ENCODE measurements at regions not wholly inside any gene's neighbourhood (a gene's known extent, or its start where the extent isn't known, plus 50 kb on each side); places are given as distances from the start of the nearest gene placed in this dataset.

DNA sequence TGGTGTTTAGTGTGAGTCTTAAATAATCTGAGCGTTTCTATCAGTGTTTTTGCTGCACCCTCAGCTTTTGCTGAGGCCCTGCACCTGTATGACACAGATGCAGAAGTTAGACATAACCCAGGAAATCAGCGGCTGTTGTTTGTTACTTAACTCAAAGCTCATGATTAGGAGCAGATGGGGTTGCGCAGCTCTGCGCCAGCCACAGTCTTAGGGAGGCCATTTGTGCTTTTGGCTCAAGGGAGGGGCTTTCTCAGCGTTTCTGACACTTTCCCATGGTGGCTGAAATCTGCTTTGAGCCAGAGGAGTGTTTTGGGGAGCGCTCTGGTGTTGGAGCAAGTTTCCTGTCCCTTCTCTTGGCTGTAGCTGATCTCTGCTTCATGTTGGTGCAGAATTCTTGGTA is 433.8 kb downstream of the NAF1 start:
- no peaks in the 10 kb centered on the region for H4K20me1 ChIP-seq (ENCODE audit: insufficient read depth, low read length, poor library complexity, severe bottlenecking)

DNA sequence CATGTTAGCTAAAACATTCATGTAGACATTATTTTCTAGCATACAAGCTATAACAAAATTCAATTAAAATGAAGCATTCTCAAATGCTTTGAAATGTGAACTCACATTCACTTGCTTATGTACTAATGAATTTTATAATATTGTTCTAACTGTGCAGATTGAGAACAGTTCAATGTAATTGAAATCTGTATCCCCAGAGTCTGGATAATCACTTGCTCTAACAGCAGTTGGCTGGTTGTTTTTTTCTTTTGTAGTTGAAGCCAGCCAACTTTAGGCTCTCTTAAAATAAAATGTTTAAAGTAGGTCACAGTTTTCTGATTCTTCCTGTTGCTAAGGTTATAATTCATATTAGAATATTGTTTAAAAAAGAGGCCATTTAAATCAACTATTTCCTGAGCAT is 438.9 kb downstream of the NAF1 start:
- no peaks in the 10 kb centered on the region for H3K9me2 ChIP-seq (replicated peaks; ENCODE audit: low read depth, low read length)
- H2AFZ ChIP-seq (ENCODE audit: low read length) = no peak overlapping the region
- no peaks in the 10 kb centered on the region for H4K20me1 ChIP-seq (ENCODE audit: insufficient read depth, low read length, poor library complexity, severe bottlenecking)
- H3K79me2 ChIP-seq (ENCODE audit: insufficient read depth, low read length) = no peaks in the 10 kb centered on the region
- no peaks in the 10 kb centered on the region for H3K9me3 ChIP-seq (ENCODE audit: insufficient read depth, low read depth, low read length)
- no peak overlapping the region for H3K9ac ChIP-seq (ENCODE audit: low read depth, low read length, poor library complexity, severe bottlenecking)
- no peaks in the 10 kb centered on the region for H3K4me1 ChIP-seq (ENCODE audit: insufficient read depth, low read length, poor library complexity, severe bottlenecking)
- TF ChIP-seq EZH2phosphoT487 (IDR thresholded peaks at IDR 0.05; ENCODE audit: borderline replicate concordance) (no peak), CTCF (conservative IDR thresholded peaks at IDR 0.05; ENCODE audit: low read length) (no peak)
- no peak overlapping the region for H3K4me2 ChIP-seq (ENCODE audit: low read depth, low read length, poor library complexity, severe bottlenecking)
- H3K4me3 ChIP-seq (ENCODE audit: low read length, poor library complexity, severe bottlenecking) = no peak overlapping the region
- H3K36me3 ChIP-seq (ENCODE audit: insufficient read depth, low read length) = no peaks in the 10 kb centered on the region
- no peaks in the 10 kb centered on the region for H3K27me3 ChIP-seq (ENCODE audit: insufficient read depth, low read length, poor library complexity, severe bottlenecking)
- no peaks in the 10 kb centered on the region for H3F3A ChIP-seq (ENCODE audit: low read depth)

More for the DNA sequence above, 433.8 kb downstream of the NAF1 start:
- H3K4me1 ChIP-seq (ENCODE audit: insufficient read depth, low read length, poor library complexity, severe bottlenecking) = no peaks in the 10 kb centered on the region
- H3F3A ChIP-seq (ENCODE audit: low read depth) = no peaks in the 10 kb centered on the region
- H3K4me2 ChIP-seq (ENCODE audit: low read depth, low read length, poor library complexity, severe bottlenecking) = no peak overlapping the region
- no peaks in the 10 kb centered on the region for H3K79me2 ChIP-seq (ENCODE audit: insufficient read depth, low read length)
- no peaks in the 10 kb centered on the region for H3K9me3 ChIP-seq (ENCODE audit: insufficient read depth, low read depth, low read length)
- H3K9me2 ChIP-seq (replicated peaks; ENCODE audit: low read depth, low read length) = no peaks in the 10 kb centered on the region
- H3K4me3 ChIP-seq (ENCODE audit: low read length, poor library complexity, severe bottlenecking) = no peak overlapping the region
- TF ChIP-seq EZH2phosphoT487 (IDR thresholded peaks at IDR 0.05; ENCODE audit: borderline replicate concordance) = no peak
- TF ChIP-seq CTCF (conservative IDR thresholded peaks at IDR 0.05; ENCODE audit: low read length) = no peak
- H3K36me3 ChIP-seq (ENCODE audit: insufficient read depth, low read length) = no peaks in the 10 kb centered on the region
- no peak overlapping the region for H3K9ac ChIP-seq (ENCODE audit: low read depth, low read length, poor library complexity, severe bottlenecking)
- no peaks in the 10 kb centered on the region for H3K27me3 ChIP-seq (ENCODE audit: insufficient read depth, low read length, poor library complexity, severe bottlenecking)
- H2AFZ ChIP-seq (ENCODE audit: low read length) = no peak overlapping the region

DNA sequence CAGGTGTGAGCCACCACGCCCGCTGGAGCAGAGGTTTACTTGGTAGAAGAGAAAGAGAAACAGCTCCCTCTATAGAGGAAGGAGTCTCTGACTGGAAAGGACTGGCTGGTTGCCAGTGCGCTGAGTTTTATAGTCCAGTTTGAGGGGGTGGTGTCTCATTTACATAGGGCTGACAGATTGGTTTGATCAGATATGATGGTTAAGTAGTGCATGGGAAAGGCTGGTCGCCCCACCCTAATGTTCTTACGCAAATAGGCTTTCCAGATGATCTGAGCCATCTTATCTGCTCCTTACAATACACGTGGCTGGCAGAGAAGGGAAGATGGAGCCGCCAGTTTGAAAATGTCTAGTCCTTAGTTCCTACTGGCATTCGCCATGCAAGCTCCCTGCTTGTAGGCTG is 439.5 kb downstream of the NAF1 start:
- H3K27me3 ChIP-seq (ENCODE audit: insufficient read depth, low read length, poor library complexity, severe bottlenecking) = no peaks in the 10 kb centered on the region
- no peaks in the 10 kb centered on the region for H3K9me3 ChIP-seq (ENCODE audit: insufficient read depth, low read depth, low read length)
- H2AFZ ChIP-seq (ENCODE audit: low read length) = no peak overlapping the region
- no peaks in the 10 kb centered on the region for H3K4me1 ChIP-seq (ENCODE audit: insufficient read depth, low read length, poor library complexity, severe bottlenecking)
- H3F3A ChIP-seq (ENCODE audit: low read depth) = no peaks in the 10 kb centered on the region
- H3K9me2 ChIP-seq (replicated peaks; ENCODE audit: low read depth, low read length) = no peaks in the 10 kb centered on the region
- H4K20me1 ChIP-seq (ENCODE audit: insufficient read depth, low read length, poor library complexity, severe bottlenecking) = no peaks in the 10 kb centered on the region
- no peaks in the 10 kb centered on the region for H3K79me2 ChIP-seq (ENCODE audit: insufficient read depth, low read length)
- no peak overlapping the region for H3K4me3 ChIP-seq (ENCODE audit: low read length, poor library complexity, severe bottlenecking)
- no peaks in the 10 kb centered on the region for H3K36me3 ChIP-seq (ENCODE audit: insufficient read depth, low read length)
- no peak overlapping the region for H3K9ac ChIP-seq (ENCODE audit: low read depth, low read length, poor library complexity, severe bottlenecking)
- no peak overlapping the region for H3K4me2 ChIP-seq (ENCODE audit: low read depth, low read length, poor library complexity, severe bottlenecking)
- TF ChIP-seq EZH2phosphoT487 (IDR thresholded peaks at IDR 0.05; ENCODE audit: borderline replicate concordance) = no peak
- TF ChIP-seq CTCF (conservative IDR thresholded peaks at IDR 0.05; ENCODE audit: low read length) = no peak

Measured in Loucy (cell line).